Fibroblast of pulmonary artery (primary cell): ENCODE measurements at regions not wholly inside any gene's neighbourhood (a gene's known extent, or its start where the extent isn't known, plus 50 kb on each side); places are given as distances from the start of the nearest gene placed in this dataset.

ENCODE experiments used
- DNase-seq: peaks from one replicate; pipeline ENCODE4 v3.0.0-alpha.2; 2010; ENCODE audit warnings: low read depth
- H3K4me3 ChIP-seq: replicated peaks from 2 replicates; pipeline ENCODE4 v1.5.1; 2011; ENCODE audit warnings: low read depth, mild to moderate bottlenecking, control low read depth, low read length, moderate library complexity
- CTCF ChIP-seq: IDR thresholded peaks from 2 replicates; pipeline ENCODE4 v1.5.1; 2011; ENCODE audit warnings: mild to moderate bottlenecking, control low read depth, low read length, inconsistent platforms; ENCODE audit errors: missing control alignments

GRCh38 chr12:28104903-28105864 lies 85.1 kb upstream of the CCDC91 start:
- TF ChIP-seq CTCF: no peak
- DNase-seq: no peak
- H3K4me3 ChIP-seq: no peak overlapping the region

GRCh38 chr12:28107679-28108078 lies 82.6 kb upstream of the CCDC91 start:
- peak; percentile 19 for DNase-seq
- no peak for TF ChIP-seq CTCF
- no peak overlapping the region for H3K4me3 ChIP-seq

GRCh38 chr12:28108599-28108998 lies 81.7 kb upstream of the CCDC91 start:
- peak; percentile 39 for DNase-seq
- no peak overlapping the region for H3K4me3 ChIP-seq
- TF ChIP-seq CTCF: no peak

GRCh38 chr12:28110329-28110728 lies 79.9 kb upstream of the CCDC91 start:
- H3K4me3 ChIP-seq: no peak overlapping the region
- TF ChIP-seq CTCF: peak; percentile 5
- peak; percentile 27 for DNase-seq

- H3K4me3 ChIP-seq: no peak overlapping the region
- TF ChIP-seq CTCF: no peak
- no peak for DNase-seq
Measured at GRCh38 chr12:28114488-28114887, 75.8 kb upstream of the CCDC91 start.

GRCh38 chr12:28121433-28121832 lies 68.8 kb upstream of the CCDC91 start:
- no peak for DNase-seq
- no peak overlapping the region for H3K4me3 ChIP-seq
- TF ChIP-seq CTCF: no peak
